GM18868 (cell line): ENCODE measurements at regions not wholly inside any gene's neighbourhood (a gene's known extent, or its start where the extent isn't known, plus 50 kb on each side); places are given as distances from the start of the nearest gene placed in this dataset.

Experiments
- ATAC-seq: cut with Tn5 transposase; IDR thresholded peaks from one replicate; pipeline ENCODE4 v1.9.1; 2021; ENCODE audit warnings: mild to moderate bottlenecking, moderate library complexity; ENCODE audit not compliant: unreplicated experiment

- no peak for ATAC-seq
Observed at GRCh38 chr5:33343676-33344327, 97.0 kb upstream of the TARS1 start.

- peak; percentile 95 for ATAC-seq
Observed at GRCh38 chr5:33346534-33346933, 94.2 kb upstream of the TARS1 start.

- no peak for ATAC-seq
Observed at GRCh38 chr5:33361781-33362180, 79.0 kb upstream of the TARS1 start.

GRCh38 chr5:33362915-33363314 is 77.8 kb upstream of the TARS1 start:
- ATAC-seq = no peak

GRCh38 chr5:33363537-33363936 is 77.2 kb upstream of the TARS1 start:
- ATAC-seq = no peak

GRCh38 chr5:33364406-33364805 is 76.4 kb upstream of the TARS1 start:
- ATAC-seq = no peak

- ATAC-seq = no peak
Observed at GRCh38 chr5:33367416-33367815, 73.3 kb upstream of the TARS1 start.

GRCh38 chr5:33369485-33370465 is 71.0 kb upstream of the TARS1 start:
- no peak for ATAC-seq

- ATAC-seq = no peak
Observed at GRCh38 chr5:33370466-33370859, 70.3 kb upstream of the TARS1 start.

- ATAC-seq = no peak
Observed at GRCh38 chr5:33371660-33372059, 69.1 kb upstream of the TARS1 start.

GRCh38 chr5:33372721-33373472 is 67.9 kb upstream of the TARS1 start:
- no peak for ATAC-seq

GRCh38 chr5:33375900-33376299 is 64.9 kb upstream of the TARS1 start:
- no peak for ATAC-seq

- peak; percentile 81 for ATAC-seq
Observed at GRCh38 chr5:33379757-33380156, 61.0 kb upstream of the TARS1 start.

- ATAC-seq = no peak
Observed at GRCh38 chr5:33381243-33381642, 59.5 kb upstream of the TARS1 start.
